HepG2 (cell line): ENCODE measurements at regions not wholly inside any gene's neighbourhood (a gene's known extent, or its start where the extent isn't known, plus 50 kb on each side); places are given as distances from the start of the nearest gene placed in this dataset.

Source experiments
- CREM ChIP-seq, 2 experiments: sonication (generic) in 1 of 2; formaldehyde crosslinking in 1 of 2; IDR thresholded peaks; 2 replicates each; pipeline versions ENCODE4 v1.4.0 to v1.6.1; 2016 to 2020; ENCODE audit warnings: antibody characterized with exemption in 1 of 2, mild to moderate bottlenecking in 1 of 2, missing genetic modification reagents in 1 of 2
- DR1 ChIP-seq: sonication (generic); formaldehyde crosslinking; IDR thresholded peaks from 2 replicates; pipeline ENCODE4 v1.8.0; 2021; ENCODE audit warnings: mild to moderate bottlenecking, missing genetic modification reagents, inconsistent platforms
- HCFC1 ChIP-seq: fragments of 150-350 bp; IDR thresholded peaks from 2 replicates; pipeline ENCODE4 v1.6.1; 2014; ENCODE audit warnings: low read depth, low read length
- HMGA1 ChIP-seq: sonication (generic); formaldehyde crosslinking; conservative IDR thresholded peaks from 2 replicates; pipeline ENCODE4 v1.4.0; 2020; ENCODE audit warnings: missing genetic modification reagents
- IRF2 ChIP-seq: IDR thresholded peaks from 2 replicates; pipeline ENCODE4 v1.6.1; 2018; ENCODE audit warnings: missing genetic modification reagents, missing compliant biosample characterization
- KLF15 ChIP-seq: sonication (generic); formaldehyde crosslinking; IDR thresholded peaks from 2 replicates; pipeline ENCODE4 v1.8.1; 2023; ENCODE audit warnings: borderline replicate concordance, mild to moderate bottlenecking, inconsistent platforms, missing genetic modification reagents, mixed read lengths
- NONO ChIP-seq, 2 experiments: fragments of 450-650 bp in 1 of 2; sonication (generic) in 1 of 2; formaldehyde crosslinking in 1 of 2; IDR thresholded peaks in 1 of 2; conservative IDR thresholded peaks in 1 of 2; 2 replicates each; pipeline versions ENCODE4 v1.6.1 to v1.8.0; 2017 to 2022; ENCODE audit warnings: mild to moderate bottlenecking in 1 of 2, missing genetic modification reagents in 1 of 2, moderate library complexity in 1 of 2
- POGK ChIP-seq: sonication (generic); formaldehyde crosslinking; conservative IDR thresholded peaks from 2 replicates; pipeline ENCODE4 v1.8.0; 2022; ENCODE audit warnings: mild to moderate bottlenecking, moderate library complexity, missing genetic modification reagents
- PRPF4 ChIP-seq: fragments of 200-400 bp; formaldehyde crosslinking; IDR thresholded peaks from 2 replicates; pipeline ENCODE4 v1.6.1; 2016; ENCODE audit warnings: low read length, low read depth; ENCODE audit not compliant: poor library complexity, severe bottlenecking
- TFDP1 ChIP-seq: IDR thresholded peaks from 2 replicates; pipeline ENCODE4 v1.6.1; 2016; ENCODE audit warnings: missing compliant biosample characterization, missing genetic modification reagents, borderline replicate concordance
- ZNF143 ChIP-seq: sonication (generic); formaldehyde crosslinking; IDR thresholded peaks from 2 replicates; pipeline ENCODE4 v1.4.0; 2020; ENCODE audit warnings: missing genetic modification reagents
- ZNF180 ChIP-seq: sonication (generic); formaldehyde crosslinking; IDR thresholded peaks from 2 replicates; pipeline ENCODE4 v1.4.0; 2020; ENCODE audit warnings: low read depth, missing genetic modification reagents, borderline replicate concordance
- ZNF547 ChIP-seq: sonication (generic); formaldehyde crosslinking; IDR thresholded peaks from 2 replicates; pipeline ENCODE4 v1.5.1; 2020; ENCODE audit warnings: mild to moderate bottlenecking, missing genetic modification reagents
- ZNF563 ChIP-seq: sonication (generic); formaldehyde crosslinking; IDR thresholded peaks from 2 replicates; pipeline ENCODE4 v1.8.0; 2022; ENCODE audit warnings: mild to moderate bottlenecking, moderate library complexity, missing genetic modification reagents
- ZNF720 ChIP-seq: sonication (generic); formaldehyde crosslinking; IDR thresholded peaks from 2 replicates; pipeline ENCODE4 v1.4.0; 2020; ENCODE audit warnings: missing genetic modification reagents
- ZNF776 ChIP-seq: sonication (generic); formaldehyde crosslinking; IDR thresholded peaks from 2 replicates; pipeline ENCODE4 v1.4.0; 2020; ENCODE audit warnings: mild to moderate bottlenecking, missing genetic modification reagents
- ZSCAN30 ChIP-seq: sonication (generic); formaldehyde crosslinking; IDR thresholded peaks from 2 replicates; pipeline ENCODE4 v1.5.0; 2020; ENCODE audit warnings: mild to moderate bottlenecking, missing genetic modification reagents
- TF ChIP-seq, protein P1 (sequence below): sonication (generic); formaldehyde crosslinking; IDR thresholded peaks from 2 replicates; pipeline ENCODE4 v1.5.0; 2020; ENCODE audit warnings: missing genetic modification reagents
- TF ChIP-seq, protein P2 (sequence below): sonication (generic); formaldehyde crosslinking; IDR thresholded peaks from 2 replicates; pipeline ENCODE4 v1.9.0; 2021; ENCODE audit warnings: missing genetic modification reagents, borderline replicate concordance
- TF ChIP-seq, protein P3 (sequence below): sonication (generic); formaldehyde crosslinking; IDR thresholded peaks from 2 replicates; pipeline ENCODE4 v1.4.0; 2020; ENCODE audit warnings: missing genetic modification reagents

- TF ChIP-seq, protein P1, sequence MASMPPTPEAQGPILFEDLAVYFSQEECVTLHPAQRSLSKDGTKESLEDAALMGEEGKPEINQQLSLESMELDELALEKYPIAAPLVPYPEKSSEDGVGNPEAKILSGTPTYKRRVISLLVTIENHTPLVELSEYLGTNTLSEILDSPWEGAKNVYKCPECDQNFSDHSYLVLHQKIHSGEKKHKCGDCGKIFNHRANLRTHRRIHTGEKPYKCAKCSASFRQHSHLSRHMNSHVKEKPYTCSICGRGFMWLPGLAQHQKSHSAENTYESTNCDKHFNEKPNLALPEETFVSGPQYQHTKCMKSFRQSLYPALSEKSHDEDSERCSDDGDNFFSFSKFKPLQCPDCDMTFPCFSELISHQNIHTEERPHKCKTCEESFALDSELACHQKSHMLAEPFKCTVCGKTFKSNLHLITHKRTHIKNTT, result no peak
- peak; percentile 57; the same call in 1 of the 2 replicates for TF ChIP-seq IRF2 (CRISPR knock-in tag)
- no peak for TF ChIP-seq ZNF563 (CRISPR knock-in tag)
- TF ChIP-seq ZNF720 (CRISPR knock-in tag), result no peak
- no peak for TF ChIP-seq POGK
- TF ChIP-seq ZSCAN30 (CRISPR knock-in tag), result no peak
- TF ChIP-seq ZNF776, result no peak
- no peak for TF ChIP-seq DR1
- no peak for TF ChIP-seq TFDP1
- no peak for TF ChIP-seq ZNF180 (CRISPR knock-in tag)
- no peak for TF ChIP-seq ZNF143
- TF ChIP-seq PRPF4, result no peak
- TF ChIP-seq HCFC1, result no peak
- TF ChIP-seq, protein P2, sequence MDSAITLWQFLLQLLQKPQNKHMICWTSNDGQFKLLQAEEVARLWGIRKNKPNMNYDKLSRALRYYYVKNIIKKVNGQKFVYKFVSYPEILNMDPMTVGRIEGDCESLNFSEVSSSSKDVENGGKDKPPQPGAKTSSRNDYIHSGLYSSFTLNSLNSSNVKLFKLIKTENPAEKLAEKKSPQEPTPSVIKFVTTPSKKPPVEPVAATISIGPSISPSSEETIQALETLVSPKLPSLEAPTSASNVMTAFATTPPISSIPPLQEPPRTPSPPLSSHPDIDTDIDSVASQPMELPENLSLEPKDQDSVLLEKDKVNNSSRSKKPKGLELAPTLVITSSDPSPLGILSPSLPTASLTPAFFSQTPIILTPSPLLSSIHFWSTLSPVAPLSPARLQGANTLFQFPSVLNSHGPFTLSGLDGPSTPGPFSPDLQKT (CRISPR knock-in tag), result no peak
- TF ChIP-seq, protein P3, sequence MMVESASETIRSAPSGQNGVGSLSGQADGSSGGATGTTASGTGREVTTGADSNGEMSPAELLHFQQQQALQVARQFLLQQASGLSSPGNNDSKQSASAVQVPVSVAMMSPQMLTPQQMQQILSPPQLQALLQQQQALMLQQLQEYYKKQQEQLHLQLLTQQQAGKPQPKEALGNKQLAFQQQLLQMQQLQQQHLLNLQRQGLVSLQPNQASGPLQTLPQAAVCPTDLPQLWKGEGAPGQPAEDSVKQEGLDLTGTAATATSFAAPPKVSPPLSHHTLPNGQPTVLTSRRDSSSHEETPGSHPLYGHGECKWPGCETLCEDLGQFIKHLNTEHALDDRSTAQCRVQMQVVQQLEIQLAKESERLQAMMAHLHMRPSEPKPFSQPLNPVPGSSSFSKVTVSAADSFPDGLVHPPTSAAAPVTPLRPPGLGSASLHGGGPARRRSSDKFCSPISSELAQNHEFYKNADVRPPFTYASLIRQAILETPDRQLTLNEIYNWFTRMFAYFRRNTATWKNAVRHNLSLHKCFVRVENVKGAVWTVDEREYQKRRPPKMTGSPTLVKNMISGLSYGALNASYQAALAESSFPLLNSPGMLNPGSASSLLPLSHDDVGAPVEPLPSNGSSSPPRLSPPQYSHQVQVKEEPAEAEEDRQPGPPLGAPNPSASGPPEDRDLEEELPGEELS (CRISPR knock-in tag), result peak; percentile 59
- no peak for TF ChIP-seq NONO (IDR thresholded peaks at IDR 0.05)
- TF ChIP-seq NONO (CRISPR knock-in tag; conservative IDR thresholded peaks at IDR 0.05), result peak; percentile 62
- TF ChIP-seq ZNF547 (CRISPR knock-in tag), result no peak
- peak; percentile 62 for TF ChIP-seq CREM (IDR thresholded peaks at IDR 0.05)
- TF ChIP-seq CREM (CRISPR knock-in tag; IDR thresholded peaks at IDR 0.05), result no peak
- TF ChIP-seq KLF15 (CRISPR knock-in tag), result no peak
- TF ChIP-seq HMGA1 (CRISPR knock-in tag), result no peak
These were observed 552.3 kb upstream of the ARGLU1 start (continued) for GRCh38 chr13:107119989-107120881.
